ENCODE measurements at regions not wholly inside any gene's neighbourhood (a gene's known extent, or its start where the extent isn't known, plus 50 kb on each side); places are given as distances from the start of the nearest gene placed in this dataset.
A peak's percentile ranks its signal among the peaks of the same experiment; 100 is the strongest.
"Not testable (repeated sequence)": the region's sequence is repeated elsewhere in the genome, so short reads cannot be mapped to it uniquely, and the experiment has no call there.

DNA sequence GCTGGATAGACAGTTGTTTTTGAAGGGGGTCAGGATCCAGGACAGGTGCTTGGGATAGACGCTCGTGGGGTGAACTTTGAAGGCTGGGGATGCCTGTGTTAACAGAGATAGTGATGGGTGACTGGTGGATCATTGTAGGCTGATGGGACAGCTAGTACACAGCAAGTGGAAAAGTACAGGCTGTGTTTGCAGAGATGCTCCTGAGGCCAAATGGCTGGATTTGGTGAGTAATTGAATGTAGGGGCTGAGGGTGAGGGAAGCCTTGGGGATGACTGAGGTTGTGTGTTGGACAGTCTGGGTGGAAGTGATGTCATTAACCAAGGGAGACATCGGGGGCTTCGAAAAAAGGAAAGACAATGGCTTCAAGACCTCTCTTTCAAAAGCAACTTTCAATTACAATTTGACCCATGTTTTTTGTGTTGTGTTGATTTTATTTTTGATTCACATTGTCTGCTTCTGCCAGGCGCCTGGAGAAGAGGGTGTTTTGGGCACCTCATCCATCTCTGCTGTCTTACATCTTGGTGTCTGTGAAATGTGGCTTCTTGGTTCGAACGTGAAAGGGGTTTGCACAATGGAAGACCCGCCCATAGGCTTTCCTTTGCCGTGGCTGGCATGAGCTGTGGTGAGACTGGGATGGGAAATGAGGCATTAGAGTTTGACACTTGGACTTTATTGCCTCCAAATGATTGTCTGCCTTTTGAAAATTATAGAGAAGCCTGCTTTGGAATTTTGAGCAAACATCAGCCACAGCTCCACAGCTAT, 147.5 kb downstream of the FOXD2 start:
- Histone ChIP-seq H3K4me1 (replicated peaks in 1 of 2) (no peaks in the 10 kb centered on the region), H3K4me3 (no peak overlapping the region), H3K27ac (no peak overlapping the region)
- WGBS, 10 experiments = 9 to 87% (median 27%) methylated on average over 3 to 9 of the region's 9 CpGs; no CpG with 5 or more reads in 1 of the 10 experiments
- no peak for ATAC-seq (replicated peaks in 6 of 8)
- in situ Hi-C loops (cut with MboI; ENCODE audit: low pct_unique_long_range_greater_than_20kb in 2 of 9, low sequenced_read_pairs in 9 of 9, unreplicated experiment in 9 of 9) = no loop called here

- Histone ChIP-seq H3K4me1 (replicated peaks in 1 of 2) (peaks cover 0 to 3% of the 10 kb centered on the region in 2 donors), H3K27ac (no peak overlapping the region), H3K4me3 (no peak overlapping the region)
- WGBS, 10 experiments = 71 to 100% (median 86%) methylated on average over 1 to 5 of the region's 8 CpGs; no CpG with 5 or more reads in 5 of the 10 experiments
- ATAC-seq (replicated peaks in 6 of 8) = peak in 1 of 8 experiments; percentile 33
- in situ Hi-C loops (cut with MboI; ENCODE audit: low pct_unique_long_range_greater_than_20kb in 2 of 9, low sequenced_read_pairs in 9 of 9, unreplicated experiment in 9 of 9) = no loop called here
These were observed 150.2 kb downstream of the FOXD2 start for GRCh38 chr1:47587891-47588582.

- no peak overlapping the region for H3K27ac ChIP-seq
- peak in 1 of 8 experiments; percentile 29 for ATAC-seq (replicated peaks in 6 of 8)
- no peak overlapping the region for H3K4me3 ChIP-seq
- in situ Hi-C loops (cut with MboI; ENCODE audit: low pct_unique_long_range_greater_than_20kb in 2 of 9, low sequenced_read_pairs in 9 of 9, unreplicated experiment in 9 of 9) = no loop called here
- WGBS, 10 experiments = 50 to 95% (median 80%) methylated on average over 1 to 5 of the region's 8 CpGs; no CpG with 5 or more reads in 5 of the 10 experiments
- H3K4me1 ChIP-seq (replicated peaks in 1 of 2) = peaks cover 0 to 3% of the 10 kb centered on the region in 2 donors
These were observed 152.8 kb downstream of the FOXD2 start for GRCh38 chr1:47590523-47591225.

GRCh38 chr1:47591801-47592200, 154.0 kb downstream of the FOXD2 start:
- 36 to 98% (median 89%) methylated on average over 2 to 7 of the region's 7 CpGs; no CpG with 5 or more reads in 1 of the 10 experiments for WGBS, 10 experiments
- ATAC-seq (replicated peaks in 6 of 8) = no peak
- Histone ChIP-seq H3K4me1 (replicated peaks in 1 of 2) (peaks cover 0 to 3% of the 10 kb centered on the region in 2 donors), H3K27ac (no peak overlapping the region), H3K4me3 (no peak overlapping the region)
- in situ Hi-C loops (cut with MboI; ENCODE audit: low pct_unique_long_range_greater_than_20kb in 2 of 9, low sequenced_read_pairs in 9 of 9, unreplicated experiment in 9 of 9) = no loop called here

DNA sequence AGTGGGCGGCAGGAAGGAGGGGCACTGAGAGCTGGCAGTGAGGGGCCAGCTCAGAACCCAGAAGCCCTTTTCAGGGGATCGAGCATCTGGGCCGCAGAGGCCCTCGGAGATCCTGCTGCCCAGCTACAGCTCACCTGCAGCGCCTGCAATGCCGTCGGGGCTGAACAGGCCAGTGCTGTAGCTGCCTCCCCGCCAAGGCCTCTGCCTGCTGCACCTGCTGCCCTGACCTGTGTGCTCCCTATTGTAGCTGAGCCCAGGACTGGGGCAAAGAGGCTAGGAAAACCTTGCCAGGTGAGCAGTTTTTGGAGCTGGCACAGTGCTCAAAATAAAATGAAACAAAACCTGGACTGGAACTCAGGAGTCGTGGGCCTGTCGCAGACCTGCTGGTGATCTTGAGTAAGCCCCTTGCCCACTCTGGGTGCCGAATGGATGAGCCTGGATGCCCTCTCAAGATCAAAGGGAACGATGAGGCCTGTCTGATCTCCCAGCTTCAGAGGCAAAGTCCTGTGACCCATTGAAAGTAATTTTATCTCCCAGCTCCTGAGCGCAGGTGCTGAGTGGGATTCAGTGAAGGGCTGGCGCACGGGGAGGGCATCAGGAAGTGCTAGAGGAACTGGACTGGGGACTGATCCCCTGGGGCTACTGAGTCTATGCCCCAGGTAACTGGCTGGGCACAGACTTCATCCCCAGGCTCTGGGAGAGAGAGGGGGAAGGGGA, 154.6 kb downstream of the FOXD2 start:
- WGBS, 10 experiments = 55 to 100% (median 82%) methylated on average over 1 to 13 of the region's 15 CpGs
- ATAC-seq (replicated peaks in 6 of 8) = no peak

GRCh38 chr1:47593013-47593568, 155.2 kb downstream of the FOXD2 start:
- Histone ChIP-seq H3K4me3 (peak overlapping the region in 3 of 5 donors; percentile 4 to 11 (median 10)), H3K4me1 (replicated peaks in 1 of 2) (peaks cover 0 to 3% of the 10 kb centered on the region in 2 donors), H3K27ac (no peak overlapping the region)
- 7 to 34% (median 15%) methylated on average over 3 to 14 of the region's 47 CpGs; no CpG with 5 or more reads in 6 of the 10 experiments for WGBS, 10 experiments
- in situ Hi-C loops (cut with MboI; ENCODE audit: low pct_unique_long_range_greater_than_20kb in 2 of 9, low sequenced_read_pairs in 9 of 9, unreplicated experiment in 9 of 9) = no loop called here
- ATAC-seq (replicated peaks in 6 of 8) = peak in 6 of 8 experiments; percentile 63 to 90 (median 84)

More for the DNA sequence above, 154.6 kb downstream of the FOXD2 start:
- no peak overlapping the region for H3K4me3 ChIP-seq
- in situ Hi-C loops (cut with MboI; ENCODE audit: low pct_unique_long_range_greater_than_20kb in 2 of 9, low sequenced_read_pairs in 9 of 9, unreplicated experiment in 9 of 9) = no loop called here
- H3K4me1 ChIP-seq (replicated peaks in 1 of 2) = peaks cover 0 to 3% of the 10 kb centered on the region in 2 donors
- no peak overlapping the region for H3K27ac ChIP-seq

GRCh38 chr1:47593598-47594285, 155.9 kb downstream of the FOXD2 start:
- ATAC-seq (replicated peaks in 6 of 8) = no peak

GRCh38 chr1:47594627-47595026, 156.8 kb downstream of the FOXD2 start:
- no peak overlapping the region for H3K4me3 ChIP-seq
- in situ Hi-C loops (cut with MboI; ENCODE audit: low pct_unique_long_range_greater_than_20kb in 2 of 9, low sequenced_read_pairs in 9 of 9, unreplicated experiment in 9 of 9) = no loop called here
- ATAC-seq (replicated peaks in 6 of 8) = no peak
- 20 to 96% (median 74%) methylated on average over 1 to 4 of the region's 4 CpGs; no CpG with 5 or more reads in 6 of the 10 experiments for WGBS, 10 experiments
- H3K4me1 ChIP-seq (replicated peaks in 1 of 2) = peaks cover 0 to 3% of the 10 kb centered on the region in 2 donors
- H3K27ac ChIP-seq = no peak overlapping the region

More at GRCh38 chr1:47593598-47594285, 155.9 kb downstream of the FOXD2 start:
- H3K27ac ChIP-seq = no peak overlapping the region
- peaks cover 0 to 3% of the 10 kb centered on the region in 2 donors for H3K4me1 ChIP-seq (replicated peaks in 1 of 2)
- 0 to 100% (median 56%) methylated on average over 1 to 3 of the region's 12 CpGs; no CpG with 5 or more reads in 6 of the 10 experiments for WGBS, 10 experiments
- no peak overlapping the region for H3K4me3 ChIP-seq
- in situ Hi-C loops (cut with MboI; ENCODE audit: low pct_unique_long_range_greater_than_20kb in 2 of 9, low sequenced_read_pairs in 9 of 9, unreplicated experiment in 9 of 9) = no loop called here

DNA sequence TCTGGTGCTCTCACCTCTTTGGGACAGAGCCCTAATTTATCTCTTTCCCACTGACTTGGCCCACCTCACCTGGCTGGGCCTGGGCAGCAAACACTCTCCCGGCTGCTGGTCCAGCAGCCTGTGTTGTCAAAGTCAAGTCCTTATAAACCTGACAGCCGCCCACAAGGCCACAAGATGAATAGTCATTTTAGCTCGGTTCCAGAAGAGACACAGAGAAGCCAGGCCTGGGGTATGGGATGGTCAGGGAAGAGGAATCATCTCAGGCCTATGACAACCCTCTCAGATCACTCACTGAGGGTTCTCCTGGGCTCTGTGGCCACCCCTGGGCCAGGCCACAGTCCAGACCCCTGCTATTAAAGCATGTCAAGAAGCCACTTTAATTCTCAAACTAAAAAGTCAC, 158.5 kb downstream of the FOXD2 start:
- whole genome bisulfite sequencing, 10 experiments = 40 to 94% (median 73%) methylated on average over 1 to 3 of the region's 3 CpGs; no CpG with 5 or more reads in 5 of the 10 experiments
- H3K4me1 ChIP-seq (replicated peaks in 1 of 2) = peaks cover 0 to 3% of the 10 kb centered on the region in 2 donors
- no peak overlapping the region for H3K4me3 ChIP-seq
- in situ Hi-C loops (cut with MboI; ENCODE audit: low pct_unique_long_range_greater_than_20kb in 2 of 9, low sequenced_read_pairs in 9 of 9, unreplicated experiment in 9 of 9) = no loop called here
- no peak overlapping the region for H3K27ac ChIP-seq
- ATAC-seq (replicated peaks in 6 of 8) = no peak

DNA sequence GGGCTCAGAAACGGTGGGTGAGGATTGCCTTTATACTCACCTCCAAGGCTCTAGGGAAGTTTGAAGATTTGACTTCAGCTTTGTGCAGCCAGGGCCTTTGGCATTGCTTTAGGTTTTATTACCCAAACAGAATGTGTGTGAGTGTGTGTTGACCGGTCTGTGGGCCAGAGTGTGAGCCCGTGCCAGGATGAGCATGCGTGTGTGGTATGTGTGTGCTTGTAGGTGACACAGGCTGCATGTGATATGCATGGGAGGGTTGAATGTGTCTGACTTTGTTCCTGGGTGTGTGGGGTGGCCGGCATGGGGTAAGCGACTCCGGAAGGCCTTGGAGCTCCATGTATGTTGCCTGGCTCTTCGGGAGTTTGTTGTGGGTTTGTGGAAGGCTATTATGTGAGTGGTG, 160.5 kb downstream of the FOXD2 start:
- no peak overlapping the region for H3K27ac ChIP-seq
- no peak overlapping the region for H3K4me3 ChIP-seq
- in situ Hi-C loops (cut with MboI; ENCODE audit: low pct_unique_long_range_greater_than_20kb in 2 of 9, low sequenced_read_pairs in 9 of 9, unreplicated experiment in 9 of 9) = no loop called here
- ATAC-seq (replicated peaks in 6 of 8) = no peak
- H3K4me1 ChIP-seq (replicated peaks in 1 of 2) = no peaks in the 10 kb centered on the region
- 8 to 100% (median 63%) methylated on average over 2 to 8 of the region's 8 CpGs; no CpG with 5 or more reads in 2 of the 10 experiments for WGBS, 10 experiments

GRCh38 chr1:47599777-47600176, 161.9 kb downstream of the FOXD2 start:
- 30 to 100% (median 93%) methylated on average over 3 of the region's 3 CpGs for WGBS, 10 experiments
- no peak for ATAC-seq (replicated peaks in 6 of 8)
- in situ Hi-C loops (cut with MboI; ENCODE audit: low pct_unique_long_range_greater_than_20kb in 2 of 9, low sequenced_read_pairs in 9 of 9, unreplicated experiment in 9 of 9) = no loop called here

DNA sequence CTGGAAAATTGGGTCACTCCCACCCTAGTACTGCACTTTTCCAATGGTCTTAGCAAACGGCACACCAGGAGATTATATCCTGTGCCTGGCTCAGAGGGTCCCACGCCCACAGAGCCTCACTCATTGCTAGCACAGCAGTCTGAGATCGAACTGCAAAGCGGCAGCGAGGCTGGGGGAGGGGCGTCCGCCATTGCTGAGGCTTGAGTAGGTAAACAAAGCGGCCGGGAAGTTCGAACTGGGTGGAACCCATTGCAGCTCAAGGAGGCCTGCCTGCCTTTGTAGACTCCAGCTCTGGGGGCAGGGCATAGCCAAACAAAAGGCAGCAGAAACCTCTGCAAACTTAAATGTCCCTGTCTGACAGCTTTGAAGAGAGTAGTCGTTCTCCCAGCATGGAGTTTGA, 164.6 kb downstream of the FOXD2 start:
- 81 to 97% (median 83%) methylated on average over 1 to 6 of the region's 11 CpGs; no CpG with 5 or more reads in 7 of the 10 experiments for WGBS, 10 experiments
- ATAC-seq (replicated peaks in 6 of 8); H3K27ac ChIP-seq; H3K4me3 ChIP-seq; in situ Hi-C loops (cut with MboI; ENCODE audit: low pct_unique_long_range_greater_than_20kb in 2 of 9, low sequenced_read_pairs in 9 of 9, unreplicated experiment in 9 of 9); H3K4me1 ChIP-seq (replicated peaks in 1 of 2): not testable (repeated sequence)

More at GRCh38 chr1:47599777-47600176, 161.9 kb downstream of the FOXD2 start:
- no peak overlapping the region for H3K4me3 ChIP-seq
- no peak overlapping the region for H3K27ac ChIP-seq
- H3K4me1 ChIP-seq (replicated peaks in 1 of 2) = no peaks in the 10 kb centered on the region

Data from motor neuron (in vitro differentiated cells).